ENCODE measurements at regions not wholly inside any gene's neighbourhood (a gene's known extent, or its start where the extent isn't known, plus 50 kb on each side); places are given as distances from the start of the nearest gene placed in this dataset.
"Not testable (repeated sequence)": the region's sequence is repeated elsewhere in the genome, so short reads cannot be mapped to it uniquely, and the experiment has no call there.

GRCh38 chr18:49720944-49721343 is 92.4 kb downstream of the ACAA2 start:
- TF ChIP-seq CTCF, POLR2A, EP300 (IDR thresholded peaks at IDR 0.05): not testable (repeated sequence)

Measured in ovary (tissue), 3 donors.